ENCODE measurements at regions not wholly inside any gene's neighbourhood (a gene's known extent, or its start where the extent isn't known, plus 50 kb on each side); places are given as distances from the start of the nearest gene placed in this dataset.

- DNase-seq (ENCODE audit: low read depth, low spot score) (no peak), ATAC-seq (no peak)
- H3K27me3 ChIP-seq (ENCODE audit: control insufficient read depth, insufficient read depth, low read length): no peaks in the 10 kb centered on the region
- H3K36me3 ChIP-seq (ENCODE audit: control insufficient read depth, insufficient read depth, low read length): no peaks in the 10 kb centered on the region
- H3K9me3 ChIP-seq (ENCODE audit: control insufficient read depth, insufficient read depth, low read depth, low read length): no peaks in the 10 kb centered on the region
- BruUV-seq (replicated peaks): no TSS peak
- H3K27ac ChIP-seq (ENCODE audit: low read length): no peak overlapping the region
- no peak for TF ChIP-seq POLR2AphosphoS5 (IDR thresholded peaks at IDR 0.05; ENCODE audit: low read depth, low read length)
- no peak for TF ChIP-seq REST (IDR thresholded peaks at IDR 0.05; ENCODE audit: insufficient read depth in 1 of 2, low read depth in 2 of 2, low read length in 1 of 2)
- TF ChIP-seq, protein P1, sequence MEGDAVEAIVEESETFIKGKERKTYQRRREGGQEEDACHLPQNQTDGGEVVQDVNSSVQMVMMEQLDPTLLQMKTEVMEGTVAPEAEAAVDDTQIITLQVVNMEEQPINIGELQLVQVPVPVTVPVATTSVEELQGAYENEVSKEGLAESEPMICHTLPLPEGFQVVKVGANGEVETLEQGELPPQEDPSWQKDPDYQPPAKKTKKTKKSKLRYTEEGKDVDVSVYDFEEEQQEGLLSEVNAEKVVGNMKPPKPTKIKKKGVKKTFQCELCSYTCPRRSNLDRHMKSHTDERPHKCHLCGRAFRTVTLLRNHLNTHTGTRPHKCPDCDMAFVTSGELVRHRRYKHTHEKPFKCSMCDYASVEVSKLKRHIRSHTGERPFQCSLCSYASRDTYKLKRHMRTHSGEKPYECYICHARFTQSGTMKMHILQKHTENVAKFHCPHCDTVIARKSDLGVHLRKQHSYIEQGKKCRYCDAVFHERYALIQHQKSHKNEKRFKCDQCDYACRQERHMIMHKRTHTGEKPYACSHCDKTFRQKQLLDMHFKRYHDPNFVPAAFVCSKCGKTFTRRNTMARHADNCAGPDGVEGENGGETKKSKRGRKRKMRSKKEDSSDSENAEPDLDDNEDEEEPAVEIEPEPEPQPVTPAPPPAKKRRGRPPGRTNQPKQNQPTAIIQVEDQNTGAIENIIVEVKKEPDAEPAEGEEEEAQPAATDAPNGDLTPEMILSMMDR (IDR thresholded peaks at IDR 0.05): no peak
- TF ChIP-seq SIN3A (IDR thresholded peaks at IDR 0.05; ENCODE audit: borderline replicate concordance, insufficient read depth, low read depth, low read length): no peak
- TF ChIP-seq TCF7L2 (IDR thresholded peaks at IDR 0.05; ENCODE audit: low read depth, low read length): no peak
- ChIA-PET POLR2A (no interaction called here), CTCF (no interaction called here)
- H3K4me1 ChIP-seq (ENCODE audit: control insufficient read depth, insufficient read depth, low read length): no peaks in the 10 kb centered on the region
- in situ Hi-C loops (cut with HindIII; ENCODE audit: low pct_unique_long_range_greater_than_20kb, low sequenced_read_pairs) (no loop called here), intact Hi-C loops (cut with micrococcal nuclease; ENCODE audit: unreplicated experiment) (no loop called here)
- no peak overlapping the region for H3K4me3 ChIP-seq (ENCODE audit: low read depth in 2 of 2, low read length in 2 of 2)
These were observed 136.4 kb upstream of the KCNE2 start for GRCh38 chr21:34227386-34227852.

DNA sequence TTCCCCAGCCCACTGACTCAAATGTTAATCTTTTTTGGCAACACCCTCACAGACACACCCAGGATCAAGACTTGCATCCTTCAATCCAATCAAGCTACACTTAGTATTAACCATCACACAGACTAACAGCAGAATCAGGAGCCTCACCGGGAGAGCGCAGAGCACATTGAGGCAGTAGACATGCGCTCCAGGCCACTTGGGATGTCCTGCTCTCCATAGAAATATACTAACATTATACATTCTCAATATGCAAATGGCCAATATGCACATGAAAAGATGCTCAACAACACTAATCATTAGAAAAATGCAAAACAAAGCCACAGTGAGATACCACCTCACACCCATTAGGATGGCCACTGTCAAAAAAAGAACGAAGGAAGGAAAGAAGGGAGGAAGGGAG is 135.0 kb upstream of the KCNE2 start:
- POLR2A ChIA-PET: no interaction called here
- Histone ChIP-seq H3K4me1 (ENCODE audit: control insufficient read depth, insufficient read depth, low read length) (no peaks in the 10 kb centered on the region), H3K4me3 (ENCODE audit: low read depth in 2 of 2, low read length in 2 of 2) (no peak overlapping the region), H3K36me3 (ENCODE audit: control insufficient read depth, insufficient read depth, low read length) (no peaks in the 10 kb centered on the region), H3K9me3 (ENCODE audit: control insufficient read depth, insufficient read depth, low read depth, low read length) (no peaks in the 10 kb centered on the region), H3K27me3 (ENCODE audit: control insufficient read depth, insufficient read depth, low read length) (no peaks in the 10 kb centered on the region), H3K27ac (ENCODE audit: low read length) (no peak overlapping the region)
- no TSS peak for BruUV-seq (replicated peaks)
- ATAC-seq: no peak
- in situ Hi-C loops (cut with HindIII; ENCODE audit: low pct_unique_long_range_greater_than_20kb, low sequenced_read_pairs) (no loop called here), intact Hi-C loops (cut with micrococcal nuclease; ENCODE audit: unreplicated experiment) (no loop called here)
- CTCF ChIA-PET: no interaction called here
- no peak for DNase-seq (ENCODE audit: low read depth, low spot score)
- no peak for TF ChIP-seq SIN3A (IDR thresholded peaks at IDR 0.05; ENCODE audit: borderline replicate concordance, insufficient read depth, low read depth, low read length)
- TF ChIP-seq TCF7L2 (IDR thresholded peaks at IDR 0.05; ENCODE audit: low read depth, low read length): no peak
- no peak for TF ChIP-seq REST (IDR thresholded peaks at IDR 0.05; ENCODE audit: insufficient read depth in 1 of 2, low read depth in 2 of 2, low read length in 1 of 2)
- TF ChIP-seq, protein P1 (IDR thresholded peaks at IDR 0.05): no peak
- no peak for TF ChIP-seq POLR2AphosphoS5 (IDR thresholded peaks at IDR 0.05; ENCODE audit: low read depth, low read length)

Measured in Panc1 (cell line).